ENCODE measurements at regions not wholly inside any gene's neighbourhood (a gene's known extent, or its start where the extent isn't known, plus 50 kb on each side); places are given as distances from the start of the nearest gene placed in this dataset.

GRCh38 chr11:130550150-130550549, 101.7 kb downstream of the ADAMTS15 start:
- peaks cover 0 to 24% of the 10 kb centered on the region in 2 experiments for H3K27me3 ChIP-seq (replicated peaks in 1 of 2; ENCODE audit: control insufficient read depth in 2 of 2, extremely low read depth in 1 of 2, insufficient read depth in 2 of 2, low read length in 1 of 2)
- WGBS (ENCODE audit: insufficient coverage), result 100% methylated on average over 1 of the region's 3 CpGs
- no peaks in the 10 kb centered on the region for H3K9me3 Mint-ChIP-seq
- POLR2A ChIA-PET, result no interaction called here
- no peak overlapping the region for H3K27ac ChIP-seq (ENCODE audit: low read length)
- H3K4me1 Mint-ChIP-seq, result no peaks in the 10 kb centered on the region
- H3K4me3 ChIP-seq (ENCODE audit: control insufficient read depth in 1 of 2, extremely low read depth in 1 of 2, low read length in 1 of 2), result no peak overlapping the region
- peaks cover 14% of the 10 kb centered on the region in 2 donors for H3K27me3 Mint-ChIP-seq
- H3K4me1 ChIP-seq (ENCODE audit: control insufficient read depth in 1 of 2, extremely low read depth in 1 of 2, insufficient read depth in 2 of 2, low read length in 2 of 2), result no peaks in the 10 kb centered on the region
- H3K9me3 ChIP-seq, result no peaks in the 10 kb centered on the region
- ATAC-seq (replicated peaks in 1 of 4), result no peak
- no peaks in the 10 kb centered on the region for H3K36me3 ChIP-seq (ENCODE audit: control insufficient read depth in 2 of 2, extremely low read depth in 1 of 2, insufficient read depth in 1 of 2, low read length in 1 of 2)
- H3K4me3 Mint-ChIP-seq, result no peak overlapping the region
- CTCF ChIA-PET, result no interaction called here
- no peak for DNase-seq
- no peak overlapping the region for H3K27ac Mint-ChIP-seq
- H3K36me3 Mint-ChIP-seq, result no peaks in the 10 kb centered on the region

GRCh38 chr11:130550984-130551383, 102.5 kb downstream of the ADAMTS15 start:
- ChIA-PET POLR2A (no interaction called here), CTCF (no interaction called here)
- Histone ChIP-seq H3K4me3 (ENCODE audit: control insufficient read depth in 1 of 2, extremely low read depth in 1 of 2, low read length in 1 of 2) (no peak overlapping the region), H3K27me3 (replicated peaks in 1 of 2; ENCODE audit: control insufficient read depth in 2 of 2, extremely low read depth in 1 of 2, insufficient read depth in 2 of 2, low read length in 1 of 2) (peaks cover 0 to 19% of the 10 kb centered on the region in 2 experiments), H3K27ac (ENCODE audit: low read length) (no peak overlapping the region), H3K4me1 (ENCODE audit: control insufficient read depth in 1 of 2, extremely low read depth in 1 of 2, insufficient read depth in 2 of 2, low read length in 2 of 2) (no peaks in the 10 kb centered on the region), H3K9me3 (no peaks in the 10 kb centered on the region), H3K36me3 (ENCODE audit: control insufficient read depth in 2 of 2, extremely low read depth in 1 of 2, insufficient read depth in 1 of 2, low read length in 1 of 2) (no peaks in the 10 kb centered on the region)
- Mint-ChIP-seq H3K27ac (no peak overlapping the region), H3K27me3 (peaks cover 7 to 10% of the 10 kb centered on the region in 2 donors), H3K4me1 (no peaks in the 10 kb centered on the region), H3K4me3 (no peak overlapping the region), H3K36me3 (no peaks in the 10 kb centered on the region), H3K9me3 (no peaks in the 10 kb centered on the region)
- ATAC-seq (replicated peaks in 1 of 4), result no peak
- no peak for DNase-seq
- WGBS (ENCODE audit: insufficient coverage), result 80% methylated on average over 1 of the region's 4 CpGs

- H3K9me3 Mint-ChIP-seq, result no peaks in the 10 kb centered on the region
- no peaks in the 10 kb centered on the region for H3K4me1 ChIP-seq (ENCODE audit: control insufficient read depth in 1 of 2, extremely low read depth in 1 of 2, insufficient read depth in 2 of 2, low read length in 2 of 2)
- H3K36me3 ChIP-seq (ENCODE audit: control insufficient read depth in 2 of 2, extremely low read depth in 1 of 2, insufficient read depth in 1 of 2, low read length in 1 of 2), result no peaks in the 10 kb centered on the region
- no peak overlapping the region for H3K4me3 ChIP-seq (ENCODE audit: control insufficient read depth in 1 of 2, extremely low read depth in 1 of 2, low read length in 1 of 2)
- no peak overlapping the region for H3K4me3 Mint-ChIP-seq
- DNase-seq, result no peak
- no peaks in the 10 kb centered on the region for H3K36me3 Mint-ChIP-seq
- H3K27ac ChIP-seq (ENCODE audit: low read length), result no peak overlapping the region
- POLR2A ChIA-PET, result no interaction called here
- H3K4me1 Mint-ChIP-seq, result no peaks in the 10 kb centered on the region
- H3K27me3 ChIP-seq (replicated peaks in 1 of 2; ENCODE audit: control insufficient read depth in 2 of 2, extremely low read depth in 1 of 2, insufficient read depth in 2 of 2, low read length in 1 of 2), result peaks cover 0 to 15% of the 10 kb centered on the region in 2 experiments
- H3K9me3 ChIP-seq, result no peaks in the 10 kb centered on the region
- WGBS (ENCODE audit: insufficient coverage), result 87% methylated on average over 5 of the region's 5 CpGs
- no peak for ATAC-seq (replicated peaks in 1 of 4)
- CTCF ChIA-PET, result no interaction called here
- H3K27ac Mint-ChIP-seq, result no peak overlapping the region
- peaks cover 10 to 11% of the 10 kb centered on the region in 2 donors for H3K27me3 Mint-ChIP-seq
Observed at GRCh38 chr11:130551388-130551787, 102.9 kb downstream of the ADAMTS15 start.

- no peak overlapping the region for H3K4me3 Mint-ChIP-seq
- no peaks in the 10 kb centered on the region for H3K36me3 Mint-ChIP-seq
- H3K36me3 ChIP-seq (ENCODE audit: control insufficient read depth in 2 of 2, extremely low read depth in 1 of 2, insufficient read depth in 1 of 2, low read length in 1 of 2), result no peaks in the 10 kb centered on the region
- H3K27ac ChIP-seq (ENCODE audit: low read length), result no peak overlapping the region
- H3K27ac Mint-ChIP-seq, result no peak overlapping the region
- no peak overlapping the region for H3K4me3 ChIP-seq (ENCODE audit: control insufficient read depth in 1 of 2, extremely low read depth in 1 of 2, low read length in 1 of 2)
- POLR2A ChIA-PET, result no interaction called here
- ATAC-seq (replicated peaks in 1 of 4), result no peak
- H3K27me3 ChIP-seq (replicated peaks in 1 of 2; ENCODE audit: control insufficient read depth in 2 of 2, extremely low read depth in 1 of 2, insufficient read depth in 2 of 2, low read length in 1 of 2), result peaks cover 0 to 10% of the 10 kb centered on the region in 2 experiments
- no peak for DNase-seq
- no peaks in the 10 kb centered on the region for H3K9me3 ChIP-seq
- H3K4me1 Mint-ChIP-seq, result no peaks in the 10 kb centered on the region
- no CpG with 5 or more reads among the region's 1 CpG for WGBS (ENCODE audit: insufficient coverage)
- CTCF ChIA-PET, result no interaction called here
- H3K4me1 ChIP-seq (ENCODE audit: control insufficient read depth in 1 of 2, extremely low read depth in 1 of 2, insufficient read depth in 2 of 2, low read length in 2 of 2), result no peaks in the 10 kb centered on the region
- peaks cover 10 to 11% of the 10 kb centered on the region in 2 donors for H3K27me3 Mint-ChIP-seq
- no peaks in the 10 kb centered on the region for H3K9me3 Mint-ChIP-seq
Observed at GRCh38 chr11:130553306-130553705, 104.9 kb downstream of the ADAMTS15 start.

GRCh38 chr11:130554241-130555055, 106.0 kb downstream of the ADAMTS15 start:
- ChIA-PET POLR2A (no interaction called here), CTCF (no interaction called here)
- no peaks in the 10 kb centered on the region for H3K9me3 ChIP-seq
- ATAC-seq (replicated peaks in 1 of 4), result no peak
- 83% methylated on average over 7 of the region's 8 CpGs for WGBS (ENCODE audit: insufficient coverage)
- no peak overlapping the region for H3K27ac ChIP-seq (ENCODE audit: low read length)
- H3K36me3 Mint-ChIP-seq, result no peaks in the 10 kb centered on the region
- no peak overlapping the region for H3K4me3 Mint-ChIP-seq
- peaks cover 0 to 10% of the 10 kb centered on the region in 2 experiments for H3K27me3 ChIP-seq (replicated peaks in 1 of 2; ENCODE audit: control insufficient read depth in 2 of 2, extremely low read depth in 1 of 2, insufficient read depth in 2 of 2, low read length in 1 of 2)
- no peak for DNase-seq
- H3K27ac Mint-ChIP-seq, result no peak overlapping the region
- H3K4me1 ChIP-seq (ENCODE audit: control insufficient read depth in 1 of 2, extremely low read depth in 1 of 2, insufficient read depth in 2 of 2, low read length in 2 of 2), result no peaks in the 10 kb centered on the region
- no peaks in the 10 kb centered on the region for H3K36me3 ChIP-seq (ENCODE audit: control insufficient read depth in 2 of 2, extremely low read depth in 1 of 2, insufficient read depth in 1 of 2, low read length in 1 of 2)
- H3K4me1 Mint-ChIP-seq, result no peaks in the 10 kb centered on the region
- peaks cover 0 to 5% (median 0%) of the 10 kb centered on the region in 3 donors for H3K9me3 Mint-ChIP-seq
- H3K27me3 Mint-ChIP-seq, result peaks cover 10 to 14% of the 10 kb centered on the region in 2 donors
- H3K4me3 ChIP-seq (ENCODE audit: control insufficient read depth in 1 of 2, extremely low read depth in 1 of 2, low read length in 1 of 2), result no peak overlapping the region

- no peaks in the 10 kb centered on the region for H3K4me1 Mint-ChIP-seq
- no peaks in the 10 kb centered on the region for H3K36me3 ChIP-seq (ENCODE audit: control insufficient read depth in 2 of 2, extremely low read depth in 1 of 2, insufficient read depth in 1 of 2, low read length in 1 of 2)
- ChIA-PET CTCF (no interaction called here), POLR2A (no interaction called here)
- peaks cover 0 to 10% of the 10 kb centered on the region in 2 experiments for H3K27me3 ChIP-seq (replicated peaks in 1 of 2; ENCODE audit: control insufficient read depth in 2 of 2, extremely low read depth in 1 of 2, insufficient read depth in 2 of 2, low read length in 1 of 2)
- H3K27ac ChIP-seq (ENCODE audit: low read length), result no peak overlapping the region
- no peak for DNase-seq
- 67% methylated on average over 1 of the region's 6 CpGs for WGBS (ENCODE audit: insufficient coverage)
- no peak overlapping the region for H3K4me3 ChIP-seq (ENCODE audit: control insufficient read depth in 1 of 2, extremely low read depth in 1 of 2, low read length in 1 of 2)
- no peak overlapping the region for H3K27ac Mint-ChIP-seq
- H3K27me3 Mint-ChIP-seq, result peaks cover 10 to 11% of the 10 kb centered on the region in 2 donors
- H3K4me1 ChIP-seq (ENCODE audit: control insufficient read depth in 1 of 2, extremely low read depth in 1 of 2, insufficient read depth in 2 of 2, low read length in 2 of 2), result no peaks in the 10 kb centered on the region
- peaks cover 0 to 5% (median 0%) of the 10 kb centered on the region in 3 donors for H3K9me3 Mint-ChIP-seq
- H3K36me3 Mint-ChIP-seq, result no peaks in the 10 kb centered on the region
- no peaks in the 10 kb centered on the region for H3K9me3 ChIP-seq
- ATAC-seq (replicated peaks in 1 of 4), result no peak
- no peak overlapping the region for H3K4me3 Mint-ChIP-seq
Observed at GRCh38 chr11:130555251-130555841, 106.9 kb downstream of the ADAMTS15 start.
